Thymus (tissue), 11 donors: ENCODE measurements at regions not wholly inside any gene's neighbourhood (a gene's known extent, or its start where the extent isn't known, plus 50 kb on each side); places are given as distances from the start of the nearest gene placed in this dataset.

Source experiments
- DNase-seq, 9 donors: peaks; one replicate each; pipeline ENCODE4 v3.0.0-alpha.2; 2013; ENCODE audit warnings: low spot score in 9 of 9, low read depth in 6 of 9, missing footprints in 1 of 9
- H3K27ac ChIP-seq, 2 donors: one replicate each; pipeline ENCODE4 v1.5.1; 2013; ENCODE audit warnings: control low read depth in 1 of 2, low read depth in 1 of 2, low read length in 1 of 2, mild to moderate bottlenecking in 1 of 2, moderate library complexity in 1 of 2
- H3K27me3 ChIP-seq, 2 donors: one replicate each; pipeline ENCODE4 v1.5.1; 2013; ENCODE audit warnings: low read length in 1 of 2; ENCODE audit not compliant: control insufficient read depth in 2 of 2, insufficient read depth in 1 of 2
- H3K36me3 ChIP-seq, 2 donors: one replicate each; pipeline ENCODE4 v1.5.1; 2013; ENCODE audit warnings: low read length in 1 of 2, mild to moderate bottlenecking in 1 of 2, moderate library complexity in 1 of 2; ENCODE audit not compliant: control insufficient read depth in 2 of 2, insufficient read depth in 2 of 2
- H3K4me1 ChIP-seq, 2 donors: one replicate each; pipeline ENCODE4 v1.5.1; 2013; ENCODE audit warnings: low read length in 2 of 2; ENCODE audit not compliant: control insufficient read depth in 2 of 2, insufficient read depth in 2 of 2
- H3K4me3 ChIP-seq, 2 donors: one replicate each; pipeline ENCODE4 v1.5.1; 2013; ENCODE audit warnings: low read length in 2 of 2, control low read depth in 1 of 2, mild to moderate bottlenecking in 1 of 2
- H3K9me3 ChIP-seq, 2 donors: one replicate each; pipeline ENCODE4 v1.5.1; 2013; ENCODE audit warnings: low read length in 1 of 2, mild to moderate bottlenecking in 1 of 2; ENCODE audit not compliant: control insufficient read depth in 2 of 2, insufficient read depth in 1 of 2
- WGBS: extraction: QIAGEN DNeasy Blood & Tissue Kit; methylation state at CpG from one replicate; pipeline ENCODE4 v1.1.7; 2013; 5-methylcytosine and 5-hydroxymethylcytosine counted together
- donor health status: healthy.

- Histone ChIP-seq H3K4me3 (no peak overlapping the region), H3K4me1 (no peaks in the 10 kb centered on the region), H3K27ac (no peak overlapping the region), H3K36me3 (no peaks in the 10 kb centered on the region), H3K27me3 (no peaks in the 10 kb centered on the region), H3K9me3 (no peaks in the 10 kb centered on the region)
- 94% methylated on average over 3 of the region's 3 CpGs for WGBS
- DNase-seq, result no peak
Observed at GRCh38 chr3:139755551-139755950, 77.8 kb upstream of the NMNAT3 start.

GRCh38 chr3:139751789-139752188 is 74.0 kb upstream of the NMNAT3 start:
- no peak overlapping the region for H3K4me3 ChIP-seq
- H3K4me1 ChIP-seq, result no peaks in the 10 kb centered on the region
- WGBS, result 89% methylated on average over 2 of the region's 2 CpGs
- H3K27me3 ChIP-seq, result no peaks in the 10 kb centered on the region
- H3K9me3 ChIP-seq, result no peaks in the 10 kb centered on the region
- H3K36me3 ChIP-seq, result no peaks in the 10 kb centered on the region
- no peak overlapping the region for H3K27ac ChIP-seq
- DNase-seq, result no peak

- Histone ChIP-seq H3K27me3 (no peaks in the 10 kb centered on the region), H3K4me1 (no peaks in the 10 kb centered on the region), H3K27ac (no peak overlapping the region), H3K4me3 (no peak overlapping the region), H3K9me3 (no peaks in the 10 kb centered on the region), H3K36me3 (no peaks in the 10 kb centered on the region)
- DNase-seq, result no peak
Observed at GRCh38 chr3:139746481-139746880, 68.7 kb upstream of the NMNAT3 start.

- H3K27ac ChIP-seq, result no peak overlapping the region
- H3K4me1 ChIP-seq, result no peaks in the 10 kb centered on the region
- WGBS, result 86% methylated on average over 4 of the region's 4 CpGs
Observed at GRCh38 chr3:139745831-139746230, 68.1 kb upstream of the NMNAT3 start.

GRCh38 chr3:139738697-139739096 is 60.9 kb upstream of the NMNAT3 start:
- Histone ChIP-seq H3K27ac (no peak overlapping the region), H3K4me3 (no peak overlapping the region), H3K4me1 (no peaks in the 10 kb centered on the region), H3K36me3 (no peaks in the 10 kb centered on the region), H3K27me3 (no peaks in the 10 kb centered on the region), H3K9me3 (no peaks in the 10 kb centered on the region)
- 96% methylated on average over 3 of the region's 3 CpGs for WGBS
- DNase-seq, result no peak

More at GRCh38 chr3:139745831-139746230, 68.1 kb upstream of the NMNAT3 start:
- no peak for DNase-seq
- Histone ChIP-seq H3K9me3 (no peaks in the 10 kb centered on the region), H3K27me3 (no peaks in the 10 kb centered on the region), H3K4me3 (no peak overlapping the region), H3K36me3 (no peaks in the 10 kb centered on the region)

- no peaks in the 10 kb centered on the region for H3K27me3 ChIP-seq
- H3K4me1 ChIP-seq, result no peaks in the 10 kb centered on the region
- no peak for DNase-seq
- 89% methylated on average over 7 of the region's 7 CpGs for WGBS
- H3K4me3 ChIP-seq, result no peak overlapping the region
- H3K36me3 ChIP-seq, result no peaks in the 10 kb centered on the region
- H3K9me3 ChIP-seq, result no peaks in the 10 kb centered on the region
- H3K27ac ChIP-seq, result no peak overlapping the region
Observed at GRCh38 chr3:139737682-139738361, 60.0 kb upstream of the NMNAT3 start.

GRCh38 chr3:139735191-139735590 is 57.4 kb upstream of the NMNAT3 start:
- DNase-seq, result no peak
- Histone ChIP-seq H3K9me3 (no peaks in the 10 kb centered on the region), H3K4me1 (no peaks in the 10 kb centered on the region), H3K27me3 (no peaks in the 10 kb centered on the region), H3K36me3 (no peaks in the 10 kb centered on the region), H3K4me3 (no peak overlapping the region), H3K27ac (no peak overlapping the region)
- 87% methylated on average over 6 of the region's 6 CpGs for WGBS

GRCh38 chr3:139732729-139733128 is 55.0 kb upstream of the NMNAT3 start:
- Histone ChIP-seq H3K9me3 (no peaks in the 10 kb centered on the region), H3K27ac (no peak overlapping the region), H3K27me3 (no peaks in the 10 kb centered on the region), H3K4me1 (no peaks in the 10 kb centered on the region), H3K36me3 (no peaks in the 10 kb centered on the region), H3K4me3 (no peak overlapping the region)
- 86% methylated on average over 1 of the region's 1 CpG for WGBS
- no peak for DNase-seq

- Histone ChIP-seq H3K36me3 (no peaks in the 10 kb centered on the region), H3K9me3 (no peaks in the 10 kb centered on the region), H3K27me3 (no peaks in the 10 kb centered on the region), H3K4me3 (no peak overlapping the region), H3K4me1 (no peaks in the 10 kb centered on the region), H3K27ac (no peak overlapping the region)
- DNase-seq, result no peak
- 93% methylated on average over 2 of the region's 2 CpGs for WGBS
Observed at GRCh38 chr3:139729300-139729699, 51.5 kb upstream of the NMNAT3 start.
